ENCODE measurements at regions not wholly inside any gene's neighbourhood (a gene's known extent, or its start where the extent isn't known, plus 50 kb on each side); places are given as distances from the start of the nearest gene placed in this dataset.

- no peak for TF ChIP-seq EZH2 (IDR thresholded peaks at IDR 0.05; ENCODE audit: low read depth)
- TF ChIP-seq CTCF (conservative IDR thresholded peaks at IDR 0.05), result no peak
Measured at GRCh38 chr11:129544691-129545090, 169.0 kb downstream of the BARX2 start.
